A673 (cell line): ENCODE measurements at regions not wholly inside any gene's neighbourhood (a gene's known extent, or its start where the extent isn't known, plus 50 kb on each side); places are given as distances from the start of the nearest gene placed in this dataset.

Source experiments
- BruUV-seq: library from RNA; stranded (reverse); fragments of 400-500 nt; replicated peaks from 2 replicates; lab custom pipeline; 2021; lab: Mats Ljungman, UMichigan
- CTCF ChIA-PET: fragments of 300-600 bp; sonication (Branson Sonifier 250); formaldehyde crosslinking; loops from one replicate; lab custom pipeline; 2022; ENCODE audit warnings: antibody characterized with exemption; lab: Charles Lee
- POLR2A ChIA-PET: fragments of 300-600 bp; sonication (Branson Sonifier 250); formaldehyde crosslinking; loops from one replicate; lab custom pipeline; 2022; ENCODE audit warnings: antibody characterized with exemption; ENCODE audit not compliant: low non-redundant PET; lab: Charles Lee
- DNase-seq: peaks from one replicate; pipeline ENCODE4 v3.0.0-alpha.2; 2015; ENCODE audit warnings: low spot score
- H3K27ac ChIP-seq: fragments of 200-600 bp; sonication (generic); 2 replicates; pipeline ENCODE4 v1.5.1; 2016; ENCODE audit warnings: mixed run types, low read depth, mild to moderate bottlenecking, mixed read lengths, antibody characterized with exemption, low read length; ENCODE audit not compliant: poor library complexity, severe bottlenecking
- H3K27me3 ChIP-seq: fragments of 200-600 bp; sonication (generic); replicated peaks from 2 replicates; pipeline ENCODE4 v1.6.1; 2017; ENCODE audit warnings: mixed run types, low read depth, mild to moderate bottlenecking, mixed read lengths, antibody characterized with exemption, low read length; ENCODE audit not compliant: insufficient read depth, poor library complexity
- H3K36me3 ChIP-seq: fragments of 200-600 bp; sonication (generic); 2 replicates; pipeline ENCODE4 v1.6.1; 2016; ENCODE audit warnings: mixed run types, mild to moderate bottlenecking, mixed read lengths, antibody characterized with exemption, low read length; ENCODE audit not compliant: insufficient read depth, poor library complexity, severe bottlenecking
- H3K4me1 ChIP-seq: fragments of 200-600 bp; sonication (generic); 2 replicates; pipeline ENCODE4 v1.6.1; 2017; ENCODE audit warnings: mixed run types, mild to moderate bottlenecking, mixed read lengths, antibody characterized with exemption, low read length; ENCODE audit not compliant: insufficient read depth, poor library complexity, severe bottlenecking
- H3K4me3 ChIP-seq: fragments of 200-600 bp; sonication (generic); 2 replicates; pipeline ENCODE4 v1.5.1; 2016; ENCODE audit warnings: low read depth, mixed run types, mild to moderate bottlenecking, mixed read lengths, low read length; ENCODE audit not compliant: poor library complexity, severe bottlenecking
- H3K9me3 ChIP-seq: fragments of 200-600 bp; sonication (generic); 2 replicates; pipeline ENCODE4 v1.6.1; 2016; ENCODE audit warnings: mixed run types, low read depth, mild to moderate bottlenecking, mixed read lengths, antibody characterized with exemption, low read length; ENCODE audit not compliant: poor library complexity, severe bottlenecking
- CTCF ChIP-seq: fragments of 300-800, 200-600 bp; sonication (generic); conservative IDR thresholded peaks from 2 replicates; pipeline ENCODE4 v1.5.1; 2017; ENCODE audit warnings: low read depth, mild to moderate bottlenecking, antibody characterized with exemption, low read length, moderate library complexity, mixed read lengths
- EZH2 ChIP-seq: fragments of 200-600 bp; sonication (generic); IDR thresholded peaks from 2 replicates; pipeline ENCODE4 v1.6.1; 2017; ENCODE audit warnings: borderline replicate concordance, low read depth, mild to moderate bottlenecking, mixed read lengths, antibody characterized with exemption, low read length; ENCODE audit not compliant: poor library complexity, severe bottlenecking
- intact Hi-C: fragments of 100-400 bp; cut with micrococcal nuclease; formaldehyde crosslinking; loops from one replicate; pipeline ENCODE4 v1.10.0; 2022; ENCODE audit not compliant: unreplicated experiment

GRCh38 chr13:109858319-109858718, 71.9 kb upstream of the IRS2 start:
- intact Hi-C loops, result no loop called here
- H3K36me3 ChIP-seq, result no peaks in the 10 kb centered on the region
- no TSS peak for BruUV-seq
- no peaks in the 10 kb centered on the region for H3K9me3 ChIP-seq
- CTCF ChIA-PET, result no interaction called here
- POLR2A ChIA-PET, result no interaction called here
- H3K27me3 ChIP-seq, result peaks cover 43% of the 10 kb centered on the region
- no peak for DNase-seq
- H3K4me3 ChIP-seq, result no peak overlapping the region
- no peaks in the 10 kb centered on the region for H3K4me1 ChIP-seq
- H3K27ac ChIP-seq, result no peak overlapping the region
- TF ChIP-seq EZH2, result no peak
- TF ChIP-seq CTCF, result no peak

GRCh38 chr13:109857803-109858202, 71.4 kb upstream of the IRS2 start:
- BruUV-seq, result no TSS peak
- Histone ChIP-seq H3K4me3 (no peak overlapping the region), H3K36me3 (no peaks in the 10 kb centered on the region), H3K27ac (no peak overlapping the region), H3K27me3 (peaks cover 48% of the 10 kb centered on the region), H3K9me3 (no peaks in the 10 kb centered on the region), H3K4me1 (no peaks in the 10 kb centered on the region)
- ChIA-PET CTCF (no interaction called here), POLR2A (no interaction called here)
- no peak for DNase-seq
- intact Hi-C loops, result no loop called here
- TF ChIP-seq CTCF (no peak), EZH2 (no peak)

- no peak for DNase-seq
- Histone ChIP-seq H3K36me3 (no peaks in the 10 kb centered on the region), H3K4me1 (no peaks in the 10 kb centered on the region), H3K27me3 (peaks cover 50% of the 10 kb centered on the region), H3K27ac (no peak overlapping the region), H3K4me3 (no peak overlapping the region), H3K9me3 (no peaks in the 10 kb centered on the region)
- intact Hi-C loops, result no loop called here
- POLR2A ChIA-PET, result no interaction called here
- TF ChIP-seq EZH2 (no peak), CTCF (no peak)
- CTCF ChIA-PET, result no interaction called here
- BruUV-seq, result no TSS peak
Measured at GRCh38 chr13:109857325-109857724, 70.9 kb upstream of the IRS2 start.
